ENCODE measurements at regions not wholly inside any gene's neighbourhood (a gene's known extent, or its start where the extent isn't known, plus 50 kb on each side); places are given as distances from the start of the nearest gene placed in this dataset.
A peak's percentile ranks its signal among the peaks of the same experiment; 100 is the strongest.
"Not testable (repeated sequence)": the region's sequence is repeated elsewhere in the genome, so short reads cannot be mapped to it uniquely, and the experiment has no call there.

DNA sequence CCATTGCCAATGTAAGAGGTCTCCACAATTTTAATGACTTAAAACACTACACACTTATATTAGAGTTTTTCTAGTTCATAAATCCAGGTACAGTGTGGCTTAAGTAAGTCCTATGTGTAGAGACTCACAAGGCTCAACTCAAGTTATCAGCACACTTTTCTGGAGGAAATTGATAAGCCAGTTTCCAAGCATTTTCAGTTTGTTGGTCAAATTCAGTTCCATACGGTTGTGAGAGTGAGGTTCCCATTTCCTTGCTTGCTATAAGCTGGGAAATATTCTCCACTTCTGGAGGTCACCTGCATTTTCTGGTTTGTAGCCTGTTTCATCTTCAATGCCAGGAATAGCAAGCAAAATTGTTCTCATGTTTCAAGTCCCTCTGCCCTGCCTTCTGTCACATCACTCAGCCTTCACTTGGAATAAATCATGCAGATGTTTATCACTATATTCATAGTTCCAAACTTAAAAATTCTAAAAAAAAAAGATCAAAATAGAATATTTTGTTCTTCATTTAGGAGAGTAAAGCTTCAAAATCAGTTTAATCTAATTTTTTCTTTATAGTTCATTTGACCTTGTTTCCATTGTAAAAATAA is 1137.5 kb upstream of the INTU start:
- Histone ChIP-seq H3K27ac (ENCODE audit: low read length) (no peak overlapping the region), H3K9me3 (replicated peaks; ENCODE audit: control insufficient read depth, low read depth, low read length) (no peaks in the 10 kb centered on the region), H3K4me1 (ENCODE audit: control insufficient read depth, insufficient read depth, low read length) (no peaks in the 10 kb centered on the region), H3K27me3 (ENCODE audit: control insufficient read depth, insufficient read depth, low read length) (no peaks in the 10 kb centered on the region), H3K36me3 (ENCODE audit: control insufficient read depth, insufficient read depth, low read length) (no peaks in the 10 kb centered on the region), H3K4me3 (ENCODE audit: low read length) (no peak overlapping the region)
- DNase-seq: no peak
- 67% methylated on average over 1 of the region's 1 CpG for WGBS (ENCODE audit: insufficient coverage)

DNA sequence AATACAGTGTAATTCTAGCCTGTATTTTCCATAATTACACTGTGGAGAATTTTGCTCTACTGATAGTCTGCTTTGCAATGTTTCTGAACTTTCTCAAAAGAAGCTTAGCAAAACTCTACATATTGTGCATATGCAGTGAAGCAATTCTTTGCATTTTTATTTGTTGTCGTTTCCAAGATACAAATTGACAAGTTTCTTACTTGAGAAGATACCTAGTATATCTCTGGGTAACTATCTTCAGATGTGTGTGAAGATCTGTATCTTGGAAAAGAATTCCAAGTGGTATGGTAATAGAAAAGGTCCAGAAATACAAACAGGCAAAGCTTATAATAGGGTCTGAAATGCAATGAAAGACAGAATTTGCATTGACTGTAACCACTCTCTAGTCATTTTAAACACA is 1119.8 kb upstream of the INTU start:
- no CpG with 5 or more reads among the region's 1 CpG for WGBS (ENCODE audit: insufficient coverage)
- H3K9me3 ChIP-seq (replicated peaks; ENCODE audit: control insufficient read depth, low read depth, low read length): no peaks in the 10 kb centered on the region
- no peaks in the 10 kb centered on the region for H3K36me3 ChIP-seq (ENCODE audit: control insufficient read depth, insufficient read depth, low read length)
- H3K4me1 ChIP-seq (ENCODE audit: control insufficient read depth, insufficient read depth, low read length): no peaks in the 10 kb centered on the region
- H3K27ac ChIP-seq (ENCODE audit: low read length): no peak overlapping the region
- no peak overlapping the region for H3K4me3 ChIP-seq (ENCODE audit: low read length)
- DNase-seq: no peak
- no peaks in the 10 kb centered on the region for H3K27me3 ChIP-seq (ENCODE audit: control insufficient read depth, insufficient read depth, low read length)

DNA sequence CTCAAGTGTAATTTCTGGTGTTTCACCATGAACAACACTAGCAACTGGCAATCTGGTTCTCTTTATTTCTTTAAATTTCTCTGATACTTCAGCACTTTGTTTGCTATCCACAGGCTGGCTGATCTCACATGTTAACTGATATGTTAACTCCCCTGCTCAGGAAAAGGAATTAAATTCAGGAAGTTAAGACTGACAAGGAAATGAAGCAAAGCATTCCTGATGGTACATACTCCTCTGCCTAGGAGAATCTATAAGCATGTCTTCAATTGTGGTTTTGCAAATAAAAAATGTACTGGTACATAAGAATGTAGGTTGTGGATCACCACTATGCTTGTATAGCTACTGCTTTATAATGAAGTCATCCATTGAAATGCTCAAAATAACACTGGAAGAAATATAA is 1119.2 kb upstream of the INTU start:
- no peak overlapping the region for H3K27ac ChIP-seq (ENCODE audit: low read length)
- no peaks in the 10 kb centered on the region for H3K4me1 ChIP-seq (ENCODE audit: control insufficient read depth, insufficient read depth, low read length)
- no peaks in the 10 kb centered on the region for H3K9me3 ChIP-seq (replicated peaks; ENCODE audit: control insufficient read depth, low read depth, low read length)
- H3K36me3 ChIP-seq (ENCODE audit: control insufficient read depth, insufficient read depth, low read length): no peaks in the 10 kb centered on the region
- no peak overlapping the region for H3K4me3 ChIP-seq (ENCODE audit: low read length)
- DNase-seq: no peak
- no peaks in the 10 kb centered on the region for H3K27me3 ChIP-seq (ENCODE audit: control insufficient read depth, insufficient read depth, low read length)

DNA sequence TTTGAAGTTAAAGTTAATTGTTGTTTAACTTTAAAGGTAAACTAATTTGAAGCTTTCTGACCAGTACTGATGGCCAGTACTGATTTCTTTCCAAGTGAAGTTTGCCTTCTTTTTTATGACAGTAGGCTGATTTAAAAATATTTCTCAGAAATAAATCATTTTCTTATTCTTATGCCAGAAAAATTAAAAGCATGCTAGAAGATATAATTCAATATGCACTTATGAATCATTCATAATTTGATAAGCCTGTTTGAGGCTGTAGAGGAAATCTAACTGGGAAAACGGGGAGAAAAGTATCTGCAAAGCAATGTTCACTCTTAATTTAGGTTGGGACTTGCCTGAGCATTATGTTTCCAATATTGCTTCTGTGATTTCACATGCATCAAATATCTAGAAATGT is 1112.0 kb upstream of the INTU start:
- Histone ChIP-seq H3K4me3 (ENCODE audit: low read length) (no peak overlapping the region), H3K9me3 (replicated peaks; ENCODE audit: control insufficient read depth, low read depth, low read length) (no peaks in the 10 kb centered on the region), H3K27ac (ENCODE audit: low read length) (no peak overlapping the region), H3K36me3 (ENCODE audit: control insufficient read depth, insufficient read depth, low read length) (no peaks in the 10 kb centered on the region), H3K4me1 (ENCODE audit: control insufficient read depth, insufficient read depth, low read length) (no peaks in the 10 kb centered on the region), H3K27me3 (ENCODE audit: control insufficient read depth, insufficient read depth, low read length) (no peaks in the 10 kb centered on the region)
- WGBS (ENCODE audit: insufficient coverage): no CpG with 5 or more reads among the region's 1 CpG
- no peak for DNase-seq

DNA sequence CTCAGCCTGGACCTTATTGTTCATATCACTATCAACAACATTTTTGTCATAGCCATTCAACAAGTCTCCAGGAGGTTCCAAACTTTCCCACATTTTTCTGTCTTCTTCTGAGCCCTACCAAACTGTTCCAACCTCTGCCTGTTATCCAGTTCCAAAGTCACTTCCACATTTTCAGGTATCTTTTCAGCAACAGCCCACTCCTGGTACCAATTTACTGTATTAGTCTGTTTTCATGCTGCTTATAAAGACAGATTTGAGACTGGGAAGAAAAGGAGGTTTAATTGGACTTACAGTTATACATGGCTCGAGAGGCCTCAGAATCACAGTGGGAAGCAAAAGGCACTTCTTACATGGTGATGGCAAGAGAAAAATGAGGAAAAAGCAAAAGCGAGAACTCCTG is 1107.4 kb upstream of the INTU start:
- not testable (repeated sequence) for H3K27me3 ChIP-seq (ENCODE audit: control insufficient read depth, insufficient read depth, low read length); DNase-seq; H3K27ac ChIP-seq (ENCODE audit: low read length); H3K4me3 ChIP-seq (ENCODE audit: low read length); H3K9me3 ChIP-seq (replicated peaks; ENCODE audit: control insufficient read depth, low read depth, low read length); H3K36me3 ChIP-seq (ENCODE audit: control insufficient read depth, insufficient read depth, low read length); H3K4me1 ChIP-seq (ENCODE audit: control insufficient read depth, insufficient read depth, low read length)
- no CpG with 5 or more reads among the region's 2 CpGs for WGBS (ENCODE audit: insufficient coverage)

DNA sequence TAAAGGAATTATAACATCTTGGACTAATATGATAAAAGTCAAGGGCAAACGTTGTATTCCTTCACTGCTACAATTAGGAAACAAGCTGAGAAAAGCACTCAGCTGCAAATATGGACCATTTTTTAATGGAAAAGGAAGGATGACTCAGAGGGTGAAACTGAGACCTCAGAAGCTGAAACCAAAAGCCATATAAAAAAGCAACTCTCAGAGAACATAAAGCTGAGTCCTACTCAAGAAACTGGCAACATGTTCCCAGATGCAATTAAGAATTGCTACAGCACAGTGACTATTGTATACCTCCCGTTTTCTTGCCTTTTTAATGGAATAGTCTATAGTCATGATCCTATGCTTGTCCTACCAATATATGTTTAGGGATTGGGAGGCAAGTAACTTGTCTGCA is 1106.4 kb upstream of the INTU start:
- no peaks in the 10 kb centered on the region for H3K4me1 ChIP-seq (ENCODE audit: control insufficient read depth, insufficient read depth, low read length)
- no CpG with 5 or more reads among the region's 2 CpGs for WGBS (ENCODE audit: insufficient coverage)
- no peak for DNase-seq
- peaks cover 7% of the 10 kb centered on the region for H3K9me3 ChIP-seq (replicated peaks; ENCODE audit: control insufficient read depth, low read depth, low read length)
- H3K27me3 ChIP-seq (ENCODE audit: control insufficient read depth, insufficient read depth, low read length): no peaks in the 10 kb centered on the region
- no peaks in the 10 kb centered on the region for H3K36me3 ChIP-seq (ENCODE audit: control insufficient read depth, insufficient read depth, low read length)
- H3K4me3 ChIP-seq (ENCODE audit: low read length): no peak overlapping the region
- no peak overlapping the region for H3K27ac ChIP-seq (ENCODE audit: low read length)

DNA sequence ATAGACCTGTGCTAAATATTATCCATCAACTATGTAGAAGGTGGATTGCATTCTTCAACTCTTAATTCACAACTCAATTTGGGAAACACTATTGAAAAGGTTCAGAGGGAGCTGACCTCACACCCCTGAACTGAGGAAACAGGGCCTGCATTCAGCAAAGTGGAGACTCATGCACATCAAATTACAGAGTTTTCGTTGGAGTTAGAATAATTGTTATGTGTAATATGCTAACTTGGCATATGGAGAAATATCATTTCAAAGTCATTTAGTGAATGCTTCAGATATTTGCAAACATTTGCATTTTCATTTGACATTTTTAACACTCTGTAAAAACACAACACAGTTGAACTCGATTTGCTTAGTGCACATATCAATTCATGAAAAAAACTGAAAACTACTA is 1102.8 kb upstream of the INTU start:
- no CpG with 5 or more reads among the region's 2 CpGs for WGBS (ENCODE audit: insufficient coverage)
- Histone ChIP-seq H3K9me3 (replicated peaks; ENCODE audit: control insufficient read depth, low read depth, low read length) (peaks cover 7% of the 10 kb centered on the region), H3K36me3 (ENCODE audit: control insufficient read depth, insufficient read depth, low read length) (no peaks in the 10 kb centered on the region), H3K27ac (ENCODE audit: low read length) (no peak overlapping the region), H3K27me3 (ENCODE audit: control insufficient read depth, insufficient read depth, low read length) (no peaks in the 10 kb centered on the region), H3K4me3 (ENCODE audit: low read length) (no peak overlapping the region), H3K4me1 (ENCODE audit: control insufficient read depth, insufficient read depth, low read length) (peaks cover 2% of the 10 kb centered on the region)
- DNase-seq: no peak

DNA sequence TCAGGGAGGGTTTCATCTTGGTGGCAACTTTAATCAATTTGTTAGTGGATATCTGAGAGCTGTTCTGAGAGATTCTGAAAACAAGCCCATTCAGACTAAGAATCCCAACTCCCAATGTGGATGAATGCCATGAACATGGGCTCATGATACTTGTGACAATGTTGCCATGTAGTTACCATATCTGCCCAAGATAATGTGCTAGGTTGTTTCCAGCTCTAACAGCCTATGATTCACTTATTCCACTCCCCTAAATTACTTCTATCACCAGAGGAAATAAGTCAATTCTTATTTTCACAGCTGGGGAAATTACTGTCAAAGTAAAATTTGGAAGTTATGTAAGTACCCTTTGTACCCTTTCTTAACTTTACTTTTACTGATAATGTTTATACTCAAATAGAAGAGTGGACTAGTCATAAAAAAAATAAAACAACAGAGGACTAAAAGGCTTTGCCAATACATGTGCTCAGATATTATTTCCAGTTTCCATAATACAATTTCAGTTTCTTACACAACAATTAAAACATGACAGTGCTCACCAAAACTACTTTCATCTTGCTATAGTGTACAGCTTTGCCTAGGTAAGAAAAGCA is 1101.7 kb upstream of the INTU start:
- H3K27me3 ChIP-seq (ENCODE audit: control insufficient read depth, insufficient read depth, low read length): no peaks in the 10 kb centered on the region
- H3K4me1 ChIP-seq (ENCODE audit: control insufficient read depth, insufficient read depth, low read length): peaks cover 2% of the 10 kb centered on the region
- H3K4me3 ChIP-seq (ENCODE audit: low read length): no peak overlapping the region
- no peaks in the 10 kb centered on the region for H3K36me3 ChIP-seq (ENCODE audit: control insufficient read depth, insufficient read depth, low read length)
- no peak overlapping the region for H3K27ac ChIP-seq (ENCODE audit: low read length)
- DNase-seq: no peak
- H3K9me3 ChIP-seq (replicated peaks; ENCODE audit: control insufficient read depth, low read depth, low read length): peaks cover 7% of the 10 kb centered on the region

DNA sequence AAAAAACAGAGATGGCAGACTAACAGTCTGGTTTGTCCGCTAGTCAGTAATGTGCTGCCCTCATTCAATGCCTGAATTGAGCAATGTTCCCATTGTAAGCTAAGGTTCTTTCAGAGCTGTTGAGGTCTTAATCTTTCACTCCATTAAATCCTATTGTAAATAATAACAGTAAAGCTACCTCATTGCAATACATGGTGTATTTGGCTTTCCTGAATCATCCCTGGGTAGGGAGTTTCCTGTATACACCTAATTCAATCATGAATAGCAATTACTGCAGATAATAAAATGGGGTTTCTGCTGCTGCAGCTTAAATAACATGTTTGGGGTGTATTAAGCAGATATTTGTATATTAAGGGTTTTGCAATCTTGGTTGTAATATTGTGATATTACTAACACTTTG is 1100.2 kb upstream of the INTU start:
- H3K4me1 ChIP-seq (ENCODE audit: control insufficient read depth, insufficient read depth, low read length): peaks cover 2% of the 10 kb centered on the region
- H3K27ac ChIP-seq (ENCODE audit: low read length): no peak overlapping the region
- no peaks in the 10 kb centered on the region for H3K9me3 ChIP-seq (replicated peaks; ENCODE audit: control insufficient read depth, low read depth, low read length)
- no peak overlapping the region for H3K4me3 ChIP-seq (ENCODE audit: low read length)
- DNase-seq: no peak
- no peaks in the 10 kb centered on the region for H3K36me3 ChIP-seq (ENCODE audit: control insufficient read depth, insufficient read depth, low read length)
- H3K27me3 ChIP-seq (ENCODE audit: control insufficient read depth, insufficient read depth, low read length): no peaks in the 10 kb centered on the region
- no CpG with 5 or more reads among the region's 1 CpG for WGBS (ENCODE audit: insufficient coverage)

DNA sequence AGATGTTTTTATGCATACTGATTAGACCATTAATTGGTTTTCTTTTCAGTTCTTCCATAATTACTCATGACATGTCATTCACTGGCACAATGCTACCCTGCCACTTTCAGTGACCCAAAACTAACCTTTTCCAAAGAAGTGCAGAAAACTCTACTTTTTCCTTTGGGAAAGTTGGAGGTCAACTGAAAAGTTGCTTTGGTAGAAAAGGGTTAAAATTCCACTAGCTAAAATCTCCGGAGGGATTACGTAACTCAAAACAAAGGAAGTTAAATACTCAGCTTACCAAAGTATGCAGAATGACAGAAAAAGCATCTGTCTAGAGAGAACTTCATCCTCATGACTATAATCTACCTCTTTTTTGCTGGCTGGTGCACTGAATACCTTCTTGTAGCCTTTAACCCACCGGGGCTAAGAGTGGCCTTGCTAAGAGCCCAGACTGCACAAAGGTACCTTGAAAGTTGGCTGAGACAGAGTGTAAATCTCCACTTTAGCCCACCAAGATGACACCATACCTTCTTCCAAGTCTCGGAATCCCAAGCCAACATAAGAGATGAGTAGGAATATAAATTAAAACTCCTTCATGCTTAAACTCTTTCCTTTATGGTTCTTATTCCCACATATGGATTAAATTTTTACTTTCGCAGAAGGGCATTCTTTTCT is 1099.5 kb upstream of the INTU start:
- H3K4me3 ChIP-seq (ENCODE audit: low read length): no peak overlapping the region
- peak overlapping the region; percentile 63 for H3K27ac ChIP-seq (ENCODE audit: low read length)
- no peaks in the 10 kb centered on the region for H3K9me3 ChIP-seq (replicated peaks; ENCODE audit: control insufficient read depth, low read depth, low read length)
- DNase-seq: peak; percentile 90
- no peaks in the 10 kb centered on the region for H3K27me3 ChIP-seq (ENCODE audit: control insufficient read depth, insufficient read depth, low read length)
- peaks cover 2% of the 10 kb centered on the region for H3K4me1 ChIP-seq (ENCODE audit: control insufficient read depth, insufficient read depth, low read length)
- WGBS (ENCODE audit: insufficient coverage): no CpG with 5 or more reads among the region's 5 CpGs
- no peaks in the 10 kb centered on the region for H3K36me3 ChIP-seq (ENCODE audit: control insufficient read depth, insufficient read depth, low read length)

DNA sequence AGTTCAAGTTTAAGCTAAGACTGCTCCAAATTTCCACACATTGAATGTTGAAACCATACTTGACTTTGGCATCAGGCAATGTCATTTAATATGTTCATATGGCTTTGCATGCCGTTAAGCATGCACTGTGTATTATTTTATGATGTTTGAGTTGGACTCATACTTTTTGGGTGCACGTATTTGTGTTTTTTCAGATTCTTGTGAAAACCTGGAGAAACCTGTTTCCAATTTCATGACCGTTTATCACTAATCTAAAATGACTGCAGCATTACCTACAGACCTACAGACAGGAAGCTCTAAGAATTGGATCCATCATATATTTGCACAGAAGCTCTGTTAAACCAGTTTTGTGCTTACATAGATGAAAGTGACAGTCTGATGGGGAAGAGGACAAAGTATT is 1093.0 kb upstream of the INTU start:
- no peak for DNase-seq
- Histone ChIP-seq H3K36me3 (ENCODE audit: control insufficient read depth, insufficient read depth, low read length) (no peaks in the 10 kb centered on the region), H3K4me3 (ENCODE audit: low read length) (no peak overlapping the region), H3K9me3 (replicated peaks; ENCODE audit: control insufficient read depth, low read depth, low read length) (no peaks in the 10 kb centered on the region), H3K27ac (ENCODE audit: low read length) (no peak overlapping the region), H3K4me1 (ENCODE audit: control insufficient read depth, insufficient read depth, low read length) (peaks cover 2% of the 10 kb centered on the region), H3K27me3 (ENCODE audit: control insufficient read depth, insufficient read depth, low read length) (no peaks in the 10 kb centered on the region)
- WGBS (ENCODE audit: insufficient coverage): no CpG with 5 or more reads among the region's 3 CpGs
